ENCODE measurements at regions not wholly inside any gene's neighbourhood (a gene's known extent, or its start where the extent isn't known, plus 50 kb on each side); places are given as distances from the start of the nearest gene placed in this dataset.

DNA sequence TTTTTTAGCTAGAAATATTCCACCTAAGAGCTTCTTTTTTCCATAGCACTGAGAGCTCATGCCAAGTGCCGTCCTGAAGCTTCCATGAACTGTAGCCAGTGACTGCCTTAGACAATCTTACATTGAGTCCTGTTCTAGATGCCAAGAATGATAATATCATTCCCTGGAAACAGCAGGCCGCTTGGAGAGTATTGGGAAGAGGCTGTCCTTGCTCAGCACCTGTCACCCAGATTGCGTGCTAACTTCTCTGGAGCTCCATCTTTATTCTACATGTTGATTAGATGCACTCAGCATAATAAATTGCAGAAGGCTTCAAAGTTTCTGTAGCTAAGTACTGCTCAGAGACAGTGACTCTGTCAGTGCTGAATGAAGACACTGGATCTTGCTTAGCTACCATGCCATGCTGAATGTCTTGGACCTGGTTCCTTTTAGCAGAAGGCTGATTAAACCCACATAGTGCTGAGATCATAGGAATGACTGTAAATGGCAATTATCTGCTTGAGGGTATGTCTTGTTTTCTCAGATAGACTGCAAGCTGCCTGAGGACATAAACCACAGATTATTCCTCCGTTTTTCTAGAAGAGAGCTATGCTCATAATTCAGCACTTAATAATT is 83.1 kb upstream of the IRF2BP2 start:
- intact Hi-C loops (cut with DNase I), result no loop called here
- peak in 1 of 42 donors; percentile 31 for DNase-seq

DNA sequence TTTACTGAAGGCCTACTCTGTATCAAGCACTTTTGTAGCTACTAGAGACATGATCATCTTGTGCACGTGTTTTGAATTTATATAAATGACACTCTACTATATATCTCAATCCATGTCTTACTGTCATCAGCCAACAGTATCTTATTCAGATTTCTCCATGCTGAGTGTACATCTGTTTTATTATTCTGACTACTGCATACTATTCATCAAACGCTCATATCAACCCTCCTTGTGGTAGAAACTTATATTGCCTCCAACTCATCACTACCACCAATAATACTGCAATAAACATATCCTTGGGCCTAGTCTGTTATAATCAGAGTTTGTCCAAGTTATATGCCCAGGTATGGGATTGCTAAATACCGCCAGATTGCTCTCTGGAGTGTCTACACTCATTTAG is 81.6 kb upstream of the IRF2BP2 start:
- intact Hi-C loops (cut with DNase I), result no loop called here
- no peak for DNase-seq

GRCh38 chr1:234690872-234691271 is 80.9 kb upstream of the IRF2BP2 start:
- intact Hi-C loops (cut with DNase I), result no loop called here
- no peak for DNase-seq

DNA sequence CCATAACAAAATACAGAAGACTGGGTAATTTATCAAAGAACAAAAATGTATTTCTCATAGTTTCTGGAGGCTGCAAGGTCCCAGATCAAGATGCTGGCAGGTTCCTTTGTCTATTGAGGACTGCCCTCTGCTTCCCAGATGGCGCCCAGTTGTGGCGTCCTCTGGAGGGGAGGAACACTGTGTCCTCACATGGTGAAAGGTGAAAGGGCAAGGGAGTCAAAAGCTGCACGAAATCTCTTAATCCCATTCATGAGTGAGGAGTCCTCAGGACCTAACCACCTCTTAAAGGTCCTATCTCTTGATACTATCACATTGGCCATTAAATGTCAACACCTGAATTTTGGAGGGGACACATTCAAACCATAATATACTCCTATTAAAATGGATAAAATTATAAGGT is 79.3 kb upstream of the IRF2BP2 start:
- DNase-seq, result peak in 1 of 42 donors; percentile 8
- intact Hi-C loops (cut with DNase I), result no loop called here

DNA sequence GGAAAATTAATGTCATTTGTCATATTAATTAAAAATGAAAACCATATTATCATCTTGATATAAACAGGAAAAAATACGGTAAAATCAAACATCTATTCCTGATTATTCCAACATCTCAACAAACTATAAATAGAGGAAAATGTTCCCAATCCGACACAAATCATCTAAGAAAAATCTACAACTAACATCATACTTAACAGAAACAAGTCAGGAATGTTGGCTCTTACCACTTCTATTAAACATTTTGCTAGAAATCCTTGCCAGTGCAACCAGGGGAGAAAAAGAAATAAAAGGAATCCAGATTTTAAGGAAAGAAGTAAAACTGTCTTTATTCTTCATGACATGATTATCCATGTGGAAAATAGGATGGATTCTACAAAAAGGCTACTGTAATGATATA is 77.0 kb upstream of the IRF2BP2 start:
- no peak for DNase-seq
- intact Hi-C loops (cut with DNase I), result no loop called here

- DNase-seq, result no peak
Measured at GRCh38 chr1:234686035-234686434, 76.1 kb upstream of the IRF2BP2 start.

DNA sequence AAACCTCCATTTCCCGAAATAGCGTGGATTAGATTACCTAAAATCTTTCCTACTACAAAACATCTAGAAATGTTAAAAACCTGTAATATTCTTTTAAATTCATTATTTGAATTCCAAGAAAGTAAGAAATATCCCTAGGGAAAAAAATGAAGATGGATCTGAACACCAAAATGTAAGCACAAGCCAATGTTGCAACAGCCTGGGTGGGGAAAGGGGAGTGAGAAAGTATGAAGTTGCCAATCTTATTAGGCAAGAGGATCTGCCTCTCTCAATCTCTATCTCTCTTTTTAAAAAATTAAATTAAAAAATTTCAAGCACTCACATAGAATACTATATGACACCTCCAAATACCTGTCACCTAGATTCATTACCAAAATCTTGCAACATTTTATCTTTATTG is 74.9 kb upstream of the IRF2BP2 start:
- intact Hi-C loops (cut with DNase I), result no loop called here
- no peak for DNase-seq

More at GRCh38 chr1:234686035-234686434, 76.1 kb upstream of the IRF2BP2 start:
- intact Hi-C loops (cut with DNase I), result no loop called here

DNA sequence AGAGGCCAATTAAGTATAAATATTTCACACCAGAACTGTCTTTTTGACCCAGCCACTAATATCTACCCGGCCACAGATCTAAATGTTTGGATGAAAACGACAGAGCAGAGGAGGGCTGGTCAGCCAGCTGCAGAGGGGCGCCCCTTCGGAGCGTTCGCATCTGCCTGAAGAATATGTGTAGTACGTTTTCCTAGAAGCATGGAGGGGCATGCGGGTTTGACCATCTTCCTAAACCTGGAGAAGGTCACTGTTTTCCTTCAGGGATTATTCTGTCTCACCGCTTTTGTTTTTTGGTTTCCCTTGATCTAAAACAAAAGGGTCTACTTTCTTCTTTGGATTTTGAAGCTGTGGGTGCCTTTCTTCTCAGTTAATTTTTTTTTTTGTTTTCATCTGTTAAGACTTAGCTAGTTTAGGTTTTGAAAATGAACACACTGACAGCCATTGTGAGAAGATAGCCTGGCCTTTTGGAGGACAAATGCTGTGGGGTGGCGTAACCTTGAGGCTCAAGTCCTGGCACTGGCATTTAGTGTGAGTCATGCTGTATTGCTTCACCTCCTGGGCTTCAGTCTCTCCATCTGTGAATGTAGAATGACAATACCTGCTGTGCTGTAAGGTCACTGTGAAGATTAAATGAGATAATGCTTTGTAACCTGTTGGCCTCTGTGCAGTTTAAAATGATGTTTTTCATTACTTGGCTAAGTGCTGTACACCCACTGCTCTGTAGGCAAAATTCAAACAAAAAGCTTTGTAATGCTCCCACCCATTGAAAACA is 74.1 kb upstream of the IRF2BP2 start:
- peak in 7 of 42 donors; percentile 20 to 64 (median 32) for DNase-seq
- intact Hi-C loops (cut with DNase I), result no loop called here

- intact Hi-C loops (cut with DNase I), result no loop called here
- no peak for DNase-seq
Measured at GRCh38 chr1:234683127-234683860, 73.3 kb upstream of the IRF2BP2 start.

GRCh38 chr1:234681990-234682389 is 72.0 kb upstream of the IRF2BP2 start:
- peak in 1 of 42 donors; percentile 16 for DNase-seq
- intact Hi-C loops (cut with DNase I), result no loop called here

DNA sequence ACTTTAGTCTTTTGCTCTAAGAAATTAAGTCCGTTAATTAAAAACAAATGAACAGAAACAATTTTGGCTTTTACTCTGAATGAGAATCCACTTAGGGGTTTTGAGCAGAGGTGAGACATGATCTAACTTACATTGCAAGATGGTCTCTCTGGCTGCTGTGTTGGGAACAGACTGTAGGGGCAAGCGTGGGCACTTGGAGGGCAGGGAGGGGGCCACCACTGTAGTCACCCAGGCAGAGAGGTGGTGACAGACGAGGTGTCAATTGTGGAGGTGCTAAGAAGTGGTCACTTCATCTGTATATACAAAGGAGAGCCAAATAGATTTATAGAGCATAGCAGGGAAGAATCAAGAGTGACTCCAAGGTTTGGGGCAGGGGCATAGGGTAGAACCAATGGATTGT is 71.1 kb upstream of the IRF2BP2 start:
- intact Hi-C loops (cut with DNase I), result no loop called here
- no peak for DNase-seq

- intact Hi-C loops (cut with DNase I), result no loop called here
- DNase-seq, result peak in 1 of 42 donors; percentile 31
Measured at GRCh38 chr1:234680331-234680904, 70.4 kb upstream of the IRF2BP2 start.

GRCh38 chr1:234676103-234676594 is 66.2 kb upstream of the IRF2BP2 start:
- intact Hi-C loops (cut with DNase I), result no loop called here
- peak; percentile 85 to 97 (median 93) for DNase-seq

DNA sequence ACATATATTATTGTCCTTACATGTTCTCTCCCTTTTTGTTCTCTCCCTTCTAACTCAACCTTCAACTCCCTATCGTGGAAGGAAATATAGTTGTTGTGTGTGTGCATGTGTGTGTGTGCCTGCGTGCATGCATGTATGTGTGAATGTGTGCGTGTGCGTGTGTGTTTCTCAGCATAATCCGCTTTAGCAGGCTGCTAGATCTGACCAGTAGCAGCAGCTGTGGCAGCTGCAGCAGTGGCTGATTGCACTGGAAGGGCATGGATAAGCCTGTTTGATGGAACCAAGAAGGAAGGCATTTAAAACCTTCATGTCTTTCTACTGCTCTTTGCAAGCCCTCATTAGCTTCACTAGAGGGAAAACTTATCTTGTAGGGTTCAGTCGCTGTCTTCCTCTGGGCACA is 65.6 kb upstream of the IRF2BP2 start:
- intact Hi-C loops (cut with DNase I), result no loop called here
- peak in 1 of 42 donors; percentile 17 for DNase-seq

DNA sequence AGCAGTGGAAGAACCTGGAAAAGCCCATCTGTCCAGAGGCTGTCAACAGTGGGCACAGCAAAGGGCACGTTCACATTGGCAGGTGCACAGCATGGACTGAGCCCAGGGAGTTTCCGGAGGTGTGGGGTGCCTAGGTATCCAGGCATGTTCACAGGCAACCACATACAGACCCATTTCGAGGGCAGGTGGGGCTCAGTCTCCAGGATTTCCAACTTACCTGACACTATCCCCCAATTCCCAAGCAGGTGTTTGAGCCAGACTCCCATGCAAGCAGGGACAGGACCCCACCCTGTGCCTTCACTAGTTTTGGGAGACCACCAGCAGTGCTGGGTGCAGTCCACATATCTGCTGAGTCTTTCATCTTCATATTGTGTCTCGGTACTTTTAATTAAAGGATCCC is 65.0 kb upstream of the IRF2BP2 start:
- DNase-seq, result no peak
- intact Hi-C loops (cut with DNase I), result no loop called here

- intact Hi-C loops (cut with DNase I), result loop anchor here (5.0 kb wide), 1 partner anchor 43 kb away; no protein-coding TSS in a partner anchor
- DNase-seq, result no peak
Measured at GRCh38 chr1:234674218-234674815, 64.3 kb upstream of the IRF2BP2 start.

GRCh38 chr1:234672349-234673135 is 62.6 kb upstream of the IRF2BP2 start:
- no peak for DNase-seq
- intact Hi-C loops (cut with DNase I), result loop anchor here (5.0 kb wide), 1 partner anchor 45 kb away; no protein-coding TSS in a partner anchor

DNA sequence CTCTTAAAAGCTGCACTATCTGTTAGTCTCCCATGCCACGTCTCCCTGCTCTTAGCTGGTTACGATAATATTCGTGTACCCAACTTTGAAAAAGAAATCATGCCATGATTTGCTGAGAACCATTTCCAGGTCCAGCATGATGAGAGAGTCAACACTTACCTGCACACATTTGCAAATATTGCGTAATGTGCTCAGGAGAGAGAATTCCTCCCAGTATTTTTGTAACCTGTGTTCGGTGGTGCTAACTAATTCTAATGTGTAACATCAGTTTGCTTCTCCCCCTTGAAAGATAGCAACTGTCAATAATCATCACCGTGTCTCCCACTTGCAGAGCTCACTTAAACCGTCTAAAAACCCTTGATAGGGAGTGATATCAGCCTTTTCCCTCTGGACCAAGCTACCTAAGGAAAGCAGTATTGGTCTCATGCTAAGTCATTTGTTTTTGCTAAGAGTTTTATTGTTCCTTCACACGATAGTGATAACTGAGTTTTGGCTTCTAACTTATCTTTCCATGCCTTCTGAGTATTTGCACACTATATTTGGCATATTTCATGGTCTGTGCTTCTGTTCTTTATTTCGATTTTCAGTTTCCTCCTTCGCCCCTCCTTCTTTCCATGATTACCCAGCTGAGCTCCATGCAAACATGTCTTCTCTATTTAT is 61.1 kb upstream of the IRF2BP2 start:
- intact Hi-C loops (cut with DNase I), result loop anchor here (5.0 kb wide), 1 partner anchor 46 kb away; no protein-coding TSS in a partner anchor
- no peak for DNase-seq
